Prostate gland (tissue), 2 donors: ENCODE measurements at regions not wholly inside any gene's neighbourhood (a gene's known extent, or its start where the extent isn't known, plus 50 kb on each side); places are given as distances from the start of the nearest gene placed in this dataset.

Experiments used
- DNase-seq: peaks from one replicate; pipeline ENCODE4 v3.0.0-alpha.2; 2019; ENCODE audit warnings: low spot score
- H3K27ac ChIP-seq, 2 donors: fragments of 200-600 bp; sonication (generic); 2 replicates each; pipeline ENCODE4 v1.5.1; 2017 to 2019
- H3K27me3 ChIP-seq: fragments of 200-600 bp; sonication (generic); replicated peaks from 2 replicates; pipeline ENCODE4 v1.5.1; 2019; ENCODE audit not compliant: insufficient read depth
- H3K36me3 ChIP-seq, 2 donors: fragments of 200-600 bp; sonication (generic); 1 replicate in 1 of 2; 2 replicates in 1 of 2; pipeline versions ENCODE4 v1.5.1 to v1.8.1; 2017 to 2019
- H3K4me1 ChIP-seq: fragments of 200-600 bp; sonication (generic); replicated peaks from 2 replicates; pipeline ENCODE4 v1.5.1; 2019
- H3K4me3 ChIP-seq, 2 donors: fragments of 200-600 bp; sonication (generic); 2 replicates each; pipeline ENCODE4 v1.5.1; 2017 to 2019
- H3K9me3 ChIP-seq: fragments of 200-600 bp; sonication (generic); 2 replicates; pipeline ENCODE4 v1.5.1; 2017
- CTCF ChIP-seq, 4 experiments: fragments of 200-600 bp in 2 of 4; fragments of 450-650 bp in 2 of 4; sonication (generic) in 2 of 4; IDR thresholded peaks; 1 replicate in 3 of 4; 2 replicates in 1 of 4; pipeline ENCODE4 v1.5.1; 2016 to 2019; ENCODE audit warnings: antibody characterized with exemption in 4 of 4, mild to moderate bottlenecking in 2 of 4, moderate library complexity in 2 of 4
- POLR2A ChIP-seq: fragments of 450-650 bp; IDR thresholded peaks from one replicate; pipeline ENCODE4 v1.6.1; 2016; ENCODE audit warnings: antibody characterized with exemption, mild to moderate bottlenecking
- POLR2AphosphoS5 ChIP-seq: sonication (generic); formaldehyde crosslinking; IDR thresholded peaks from one replicate; pipeline ENCODE4 v1.6.1; 2017; ENCODE audit warnings: antibody characterized with exemption
- WGBS: methylation state at CpG from one replicate; pipeline ENCODE4 v1.1.5; 2018; 5-methylcytosine and 5-hydroxymethylcytosine counted together
- intact Hi-C: fragments of 100-400 bp; cut with DNase I; formaldehyde crosslinking; loops from one replicate; pipeline ENCODE4 v1.14.2; 2022

GRCh38 chr16:51317575-51317974, 166.5 kb upstream of the SALL1 start:
- Histone ChIP-seq H3K4me3 (no peak overlapping the region), H3K27me3 (no peaks in the 10 kb centered on the region), H3K36me3 (no peaks in the 10 kb centered on the region), H3K4me1 (no peaks in the 10 kb centered on the region), H3K9me3 (no peaks in the 10 kb centered on the region), H3K27ac (no peak overlapping the region)
- no peak for DNase-seq
- TF ChIP-seq POLR2A (no peak), CTCF (IDR thresholded peaks at IDR 0.05) (no peak)
- intact Hi-C loops, result loop anchor here (5.0 kb wide), 1 partner anchor 220 kb away; no protein-coding TSS in a partner anchor

- Histone ChIP-seq H3K27me3 (no peaks in the 10 kb centered on the region), H3K4me1 (no peaks in the 10 kb centered on the region), H3K4me3 (no peak overlapping the region), H3K9me3 (no peaks in the 10 kb centered on the region), H3K27ac (no peak overlapping the region), H3K36me3 (no peaks in the 10 kb centered on the region)
- no peak for TF ChIP-seq POLR2AphosphoS5
- TF ChIP-seq CTCF (IDR thresholded peaks at IDR 0.05), result no peak
- TF ChIP-seq POLR2A, result no peak
- intact Hi-C loops, result no loop called here
- no peak for DNase-seq
- 58% methylated on average over 2 of the region's 2 CpGs for WGBS
Measured at GRCh38 chr16:51313198-51313597, 162.1 kb upstream of the SALL1 start.

DNA sequence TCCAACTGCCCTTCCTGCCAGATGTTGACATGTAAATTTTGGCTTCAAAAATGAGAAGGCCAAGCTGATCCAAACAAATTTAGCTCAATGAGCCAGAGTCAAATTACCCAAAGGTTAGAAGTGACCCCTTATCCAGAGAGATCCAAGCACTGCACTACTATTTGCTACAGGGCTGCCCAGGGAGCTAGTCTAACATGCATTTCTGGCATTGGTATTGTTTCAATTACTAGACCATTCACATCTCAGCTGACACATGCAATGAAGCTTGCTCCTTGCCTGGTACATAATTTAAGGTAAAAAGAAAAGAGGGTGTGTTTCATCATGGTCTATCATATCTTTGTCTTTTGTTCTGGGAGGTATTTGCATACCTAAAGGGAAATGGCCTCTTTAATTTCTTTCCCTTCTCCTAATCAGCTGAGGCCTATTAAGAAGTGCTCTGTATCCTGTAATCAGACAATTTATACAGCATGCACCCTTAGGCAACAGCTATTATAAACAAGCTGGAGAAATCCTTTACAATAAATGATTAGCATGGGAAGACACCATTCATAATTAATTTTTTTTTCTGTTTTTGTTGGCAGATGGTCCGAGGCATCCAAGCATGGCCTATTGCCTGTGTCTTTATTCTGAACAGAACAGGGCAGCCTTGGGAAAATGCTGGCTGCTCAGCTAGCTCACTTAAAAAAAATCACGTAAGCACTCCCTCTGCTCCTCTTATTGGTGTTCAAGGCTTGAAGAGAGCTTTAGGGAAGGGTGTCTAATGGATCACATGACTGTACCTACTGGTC, 161.5 kb upstream of the SALL1 start:
- Histone ChIP-seq H3K4me1 (no peaks in the 10 kb centered on the region), H3K4me3 (no peak overlapping the region), H3K27me3 (no peaks in the 10 kb centered on the region), H3K9me3 (no peaks in the 10 kb centered on the region), H3K27ac (no peak overlapping the region), H3K36me3 (no peaks in the 10 kb centered on the region)
- no peak for DNase-seq
- intact Hi-C loops, result no loop called here
- no peak for TF ChIP-seq POLR2AphosphoS5
- no peak for TF ChIP-seq CTCF (IDR thresholded peaks at IDR 0.05)
- no peak for TF ChIP-seq POLR2A
- 68% methylated on average over 2 of the region's 2 CpGs for whole genome bisulfite sequencing

- DNase-seq, result no peak
- H3K27me3 ChIP-seq, result no peaks in the 10 kb centered on the region
- no peak overlapping the region for H3K27ac ChIP-seq
- no peaks in the 10 kb centered on the region for H3K9me3 ChIP-seq
- TF ChIP-seq POLR2A (no peak), POLR2AphosphoS5 (no peak), CTCF (IDR thresholded peaks at IDR 0.05) (no peak)
- H3K36me3 ChIP-seq, result no peaks in the 10 kb centered on the region
- H3K4me1 ChIP-seq, result no peaks in the 10 kb centered on the region
- intact Hi-C loops, result no loop called here
- no peak overlapping the region for H3K4me3 ChIP-seq
Measured at GRCh38 chr16:51310159-51310558, 159.1 kb upstream of the SALL1 start.

- WGBS, result 61% methylated on average over 4 of the region's 4 CpGs
- Histone ChIP-seq H3K27ac (no peak overlapping the region), H3K36me3 (no peaks in the 10 kb centered on the region), H3K27me3 (no peaks in the 10 kb centered on the region), H3K4me3 (no peak overlapping the region), H3K4me1 (no peaks in the 10 kb centered on the region), H3K9me3 (no peaks in the 10 kb centered on the region)
- DNase-seq, result no peak
- intact Hi-C loops, result no loop called here
- no peak for TF ChIP-seq CTCF (IDR thresholded peaks at IDR 0.05)
- no peak for TF ChIP-seq POLR2AphosphoS5
- TF ChIP-seq POLR2A, result no peak
Measured at GRCh38 chr16:51306886-51307595, 156.0 kb upstream of the SALL1 start.
